T-helper 2 cell treated with Interferon-gamma antibody and Interleukin-4, amounts not matched to agents 100 ng/mL and 5 ng/mL, for 36 hours (primary cell): ENCODE measurements at regions not wholly inside any gene's neighbourhood (a gene's known extent, or its start where the extent isn't known, plus 50 kb on each side); places are given as distances from the start of the nearest gene placed in this dataset.
"Not testable (repeated sequence)": the region's sequence is repeated elsewhere in the genome, so short reads cannot be mapped to it uniquely, and the experiment has no call there.

Source experiments
- intact Hi-C: fragments of 100-400 bp; cut with micrococcal nuclease; formaldehyde crosslinking; loops from one replicate; pipeline ENCODE4 v1.15.1; 2023

DNA sequence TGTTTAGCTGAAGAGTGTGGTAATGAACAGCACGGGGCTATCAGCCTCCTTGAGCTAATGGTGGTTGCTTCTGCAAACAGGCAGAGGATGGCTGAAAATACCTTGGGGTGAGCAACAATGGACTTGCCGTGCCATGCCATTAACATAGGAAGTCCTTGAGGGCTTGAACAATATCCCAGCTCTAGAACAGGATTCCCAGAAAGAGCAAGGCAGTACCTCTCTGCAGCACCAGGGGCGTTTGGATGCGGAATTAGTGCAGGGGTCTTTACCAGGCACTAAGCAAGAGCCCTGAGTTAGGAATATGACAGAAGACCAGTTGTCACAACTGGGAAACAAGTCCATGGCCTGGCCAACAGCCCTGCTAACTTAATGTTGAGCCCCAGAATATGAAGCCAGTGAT lies 143.2 kb upstream of the COBL start:
- intact Hi-C loops: no loop called here

- intact Hi-C loops: no loop called here
Observed at GRCh38 chr7:51458693-51459092, 142.1 kb upstream of the COBL start.

DNA sequence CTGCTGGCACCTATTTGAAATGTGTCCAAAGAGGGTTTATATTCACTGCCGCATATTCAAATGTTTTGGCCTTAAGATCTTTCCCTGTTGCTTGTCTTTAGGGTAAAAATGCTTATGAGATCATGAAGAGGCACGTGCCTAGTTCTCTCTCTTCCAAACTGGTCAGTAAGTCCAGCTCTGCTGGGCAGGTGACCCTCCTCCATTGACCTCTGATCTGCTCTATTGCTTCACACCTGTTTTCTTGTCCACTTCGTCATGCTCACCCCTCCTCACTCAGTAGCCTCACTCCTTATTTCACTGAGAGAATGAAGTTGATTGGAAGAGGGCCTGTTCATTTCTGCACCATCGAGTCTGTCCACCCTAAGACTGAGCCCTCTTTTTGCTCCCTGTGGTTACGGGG lies 140.5 kb upstream of the COBL start:
- intact Hi-C loops: no loop called here

DNA sequence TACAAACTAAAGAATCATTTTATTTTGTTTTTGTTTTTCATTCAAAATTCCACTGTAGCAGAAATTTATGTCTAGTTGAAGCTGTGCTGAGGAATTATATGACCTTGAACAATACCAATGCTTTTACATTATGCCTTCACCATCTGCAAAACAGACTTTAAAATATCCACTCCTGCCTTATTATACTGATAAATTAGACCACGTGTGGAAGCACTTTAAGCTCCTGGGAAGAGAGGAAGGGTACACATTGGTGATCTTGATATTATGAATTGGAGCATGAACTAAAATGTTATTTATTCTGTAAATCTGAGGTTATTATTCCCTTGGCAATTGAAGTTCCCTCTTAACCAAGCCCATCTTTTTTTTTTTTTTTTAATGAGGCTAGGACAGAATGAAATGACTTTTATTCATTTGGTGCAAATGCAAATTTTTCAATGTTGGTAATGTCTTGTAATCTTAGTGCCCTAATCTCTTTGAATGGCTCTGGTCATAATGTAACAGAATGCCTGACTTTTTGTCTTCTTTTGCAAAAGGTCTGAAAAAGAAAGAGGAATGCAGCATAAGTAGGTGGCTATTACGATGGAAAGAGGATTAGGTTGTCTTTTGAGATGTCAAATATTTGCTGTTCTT lies 139.9 kb upstream of the COBL start:
- intact Hi-C loops: no loop called here

GRCh38 chr7:51455948-51456347 lies 139.3 kb upstream of the COBL start:
- intact Hi-C loops: no loop called here

DNA sequence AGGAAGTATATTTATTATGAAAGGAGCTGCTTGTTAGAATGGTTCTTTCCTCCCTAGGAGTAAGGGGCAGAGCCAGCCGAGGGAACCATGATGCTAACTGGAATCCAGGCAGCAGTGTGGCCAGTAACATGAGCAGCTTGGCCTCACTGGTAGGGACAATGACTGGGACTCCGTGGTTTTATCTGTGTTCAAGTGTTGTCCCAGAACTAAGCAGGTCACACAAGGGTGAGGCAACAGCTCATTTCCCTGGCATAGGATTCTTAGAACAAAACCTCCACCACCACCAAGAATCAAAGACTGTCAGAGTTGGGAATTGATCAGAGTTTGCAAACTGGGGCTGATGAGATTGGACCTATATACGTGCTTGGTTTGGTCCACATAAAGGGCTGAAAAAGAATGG lies 138.9 kb upstream of the COBL start:
- intact Hi-C loops: no loop called here

DNA sequence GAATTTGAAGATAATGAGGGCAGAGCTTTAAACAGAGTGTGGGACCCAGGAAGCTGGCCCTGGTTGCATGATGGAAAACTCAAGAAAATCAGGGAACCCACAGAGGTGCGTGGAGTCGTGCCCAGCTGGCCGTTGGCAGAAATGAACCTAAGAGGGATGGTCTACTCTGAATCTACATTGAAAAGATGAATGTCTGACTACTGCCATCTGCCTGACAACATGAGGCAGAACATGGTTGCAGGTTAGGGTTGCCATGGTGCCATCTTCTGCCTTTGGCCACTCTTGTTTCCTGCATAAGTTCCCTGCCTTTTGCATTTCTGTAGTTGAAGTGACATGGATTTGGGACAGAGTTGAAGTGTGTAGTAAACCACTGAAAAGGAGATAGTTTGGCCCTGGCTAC lies 138.5 kb upstream of the COBL start:
- intact Hi-C loops: no loop called here

DNA sequence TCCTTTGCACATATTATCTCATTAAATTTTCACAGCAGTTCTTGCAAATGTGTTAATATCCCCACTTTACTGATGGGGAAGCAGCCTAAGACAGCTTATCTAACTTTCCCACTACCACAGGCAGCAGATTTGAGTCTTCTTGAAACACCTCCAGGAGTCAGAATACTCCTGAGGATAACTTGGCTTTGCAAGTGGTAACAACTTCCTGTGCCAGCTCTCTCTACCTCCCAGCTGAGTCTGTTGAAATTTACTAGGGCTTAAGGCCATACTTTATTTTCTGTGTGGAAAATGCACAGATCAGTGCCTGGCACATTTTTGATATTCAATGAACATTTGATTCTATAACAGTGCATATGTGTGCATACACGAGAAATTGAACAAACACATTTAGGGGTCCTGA lies 136.1 kb upstream of the COBL start:
- intact Hi-C loops: no loop called here

DNA sequence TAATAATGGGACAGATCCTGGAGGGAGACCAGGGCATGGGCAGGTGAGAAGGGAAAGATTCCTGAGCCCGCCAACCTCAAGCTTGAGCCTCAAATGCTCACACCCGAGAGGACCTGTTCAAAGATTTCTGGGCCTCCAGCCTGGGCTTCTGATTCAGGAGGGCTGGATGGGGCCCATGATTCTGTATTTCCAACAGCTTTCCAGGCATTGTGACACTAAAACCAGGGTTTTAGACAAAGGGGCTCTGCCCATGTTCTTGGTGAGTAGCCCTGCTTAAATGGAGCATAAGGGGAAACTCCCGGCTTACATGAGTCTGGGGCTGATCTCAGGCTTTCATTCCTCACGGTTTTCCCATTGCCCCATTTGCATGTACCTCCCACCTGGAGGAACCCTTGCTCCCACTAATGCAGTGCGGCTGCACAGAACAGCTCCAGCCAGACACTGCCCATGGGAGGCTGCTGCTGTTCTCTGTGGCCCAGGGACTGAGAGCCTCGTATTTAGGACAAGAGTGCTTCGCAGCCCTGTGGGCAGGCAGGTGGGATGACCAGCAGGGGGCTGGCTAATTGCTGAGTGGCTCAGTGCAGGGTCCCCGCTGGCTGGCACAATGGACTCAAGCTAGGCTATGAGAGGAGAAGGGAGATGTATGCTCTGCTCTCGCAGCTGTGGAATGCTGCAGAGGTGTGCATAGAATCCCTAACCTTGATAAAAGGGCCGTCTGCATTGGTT lies 135.3 kb upstream of the COBL start:
- intact Hi-C loops: no loop called here

GRCh38 chr7:51450541-51450940 lies 133.9 kb upstream of the COBL start:
- intact Hi-C loops: no loop called here

DNA sequence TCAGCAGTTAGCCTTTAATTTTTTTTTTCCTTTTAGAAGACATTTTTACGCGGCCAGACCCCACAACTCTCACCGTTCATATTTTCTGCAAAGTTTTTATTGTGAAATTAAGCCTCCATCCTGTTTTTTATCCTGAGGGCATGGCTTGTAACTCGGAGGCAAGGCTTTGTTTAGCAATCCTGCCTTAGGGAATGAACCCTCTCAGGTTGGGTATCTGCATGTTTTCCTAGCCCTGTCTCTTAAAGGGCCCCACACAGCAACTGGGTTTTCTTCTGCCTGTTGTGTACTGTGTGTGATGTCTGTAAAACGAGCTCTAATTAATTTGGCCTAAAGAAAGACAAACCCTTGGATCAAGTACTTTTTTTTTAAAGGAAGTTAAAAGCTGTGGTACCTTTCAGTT lies 130.2 kb upstream of the COBL start:
- intact Hi-C loops: no loop called here

GRCh38 chr7:51446356-51446755 lies 129.7 kb upstream of the COBL start:
- intact Hi-C loops: no loop called here

DNA sequence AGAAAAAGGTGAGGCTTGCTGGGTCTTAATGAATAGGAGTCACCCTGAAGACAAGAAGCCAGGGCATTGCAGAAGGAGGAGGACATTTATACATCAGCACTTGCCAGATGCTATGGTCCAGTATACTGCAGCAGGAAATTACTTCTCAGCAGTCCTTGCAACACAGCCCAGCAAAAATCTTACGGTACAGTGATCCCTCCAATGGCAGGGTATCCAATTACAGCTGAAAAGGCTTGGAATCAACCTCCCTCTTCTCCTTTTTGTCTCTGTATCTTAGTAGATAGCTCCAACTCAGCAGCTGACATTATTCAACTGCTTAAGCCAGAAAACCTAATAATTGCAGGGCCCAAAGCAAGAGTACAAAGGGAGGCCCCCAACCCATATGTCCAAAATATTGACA lies 128.3 kb upstream of the COBL start:
- intact Hi-C loops: no loop called here

DNA sequence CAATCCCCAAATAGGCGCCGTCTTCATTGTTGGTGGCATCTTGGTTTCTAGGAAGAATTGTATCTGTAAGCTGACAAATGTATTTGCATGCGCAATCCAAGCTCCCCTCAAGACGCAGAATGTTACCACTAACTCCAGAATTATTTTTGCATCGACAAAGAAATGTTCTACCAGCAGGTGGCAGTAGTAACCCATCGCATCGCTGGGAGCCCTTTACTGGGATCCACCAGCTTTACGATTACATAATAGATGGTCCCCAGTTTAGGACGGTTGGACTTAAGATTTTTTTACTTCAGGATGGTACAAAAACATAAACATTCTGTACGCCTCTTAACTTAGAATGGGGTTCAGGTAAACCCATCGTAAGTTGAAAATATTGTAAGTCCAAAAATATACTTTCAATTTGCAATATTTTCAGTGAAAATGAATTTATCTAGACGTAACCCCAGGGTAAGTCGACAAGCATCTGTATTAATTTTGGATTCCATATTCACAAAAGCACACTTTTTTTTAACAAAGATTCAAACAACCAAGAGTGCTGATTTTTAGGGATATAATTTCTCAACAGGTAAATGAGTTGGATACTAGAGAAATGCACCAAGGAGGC lies 114.0 kb upstream of the COBL start:
- intact Hi-C loops: no loop called here

GRCh38 chr7:51428217-51428887 lies 111.7 kb upstream of the COBL start:
- intact Hi-C loops: no loop called here

DNA sequence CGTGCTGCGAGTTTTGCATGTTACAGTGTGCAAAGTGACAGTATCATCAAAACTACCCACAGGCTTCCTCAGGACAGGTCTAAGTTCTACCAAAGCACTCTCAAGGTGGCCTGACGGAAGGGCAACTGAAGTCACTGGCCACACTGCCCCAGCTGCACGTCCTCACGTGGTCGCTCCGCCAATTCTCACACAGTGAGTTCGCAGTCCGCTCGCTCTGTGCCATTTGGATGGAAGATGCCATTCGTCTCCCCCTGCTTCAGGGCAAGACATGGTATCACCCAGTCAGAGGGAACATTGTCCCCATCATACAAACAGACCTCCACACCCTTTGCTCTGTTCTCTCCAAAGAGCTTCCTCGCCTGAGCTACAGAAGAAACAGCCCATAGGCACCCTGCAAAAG lies 109.6 kb upstream of the COBL start:
- intact Hi-C loops: no loop called here

DNA sequence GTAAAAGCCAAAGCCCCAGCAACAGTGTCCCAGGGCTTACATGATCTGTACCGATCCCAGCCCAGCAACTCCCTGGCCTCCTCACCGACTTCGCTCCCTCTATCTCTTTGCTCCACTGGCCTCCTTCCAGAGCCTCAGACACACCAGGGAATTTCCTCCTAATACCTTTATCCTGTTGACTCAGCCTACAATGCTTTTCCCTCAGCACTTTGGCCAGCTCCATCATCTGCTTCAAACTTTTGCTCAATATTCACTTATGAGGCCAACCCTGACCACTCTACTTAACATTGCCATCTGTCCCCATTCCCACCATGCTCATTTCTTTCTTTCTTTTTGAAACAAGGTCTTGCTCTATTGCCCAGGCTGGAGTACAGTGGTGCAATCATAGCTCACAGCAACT lies 93.3 kb upstream of the COBL start:
- intact Hi-C loops: not testable (repeated sequence)

GRCh38 chr7:51397608-51398007 lies 81.0 kb upstream of the COBL start:
- intact Hi-C loops: not testable (repeated sequence)

- intact Hi-C loops: not testable (repeated sequence)
Observed at GRCh38 chr7:51393003-51393402, 76.4 kb upstream of the COBL start.

DNA sequence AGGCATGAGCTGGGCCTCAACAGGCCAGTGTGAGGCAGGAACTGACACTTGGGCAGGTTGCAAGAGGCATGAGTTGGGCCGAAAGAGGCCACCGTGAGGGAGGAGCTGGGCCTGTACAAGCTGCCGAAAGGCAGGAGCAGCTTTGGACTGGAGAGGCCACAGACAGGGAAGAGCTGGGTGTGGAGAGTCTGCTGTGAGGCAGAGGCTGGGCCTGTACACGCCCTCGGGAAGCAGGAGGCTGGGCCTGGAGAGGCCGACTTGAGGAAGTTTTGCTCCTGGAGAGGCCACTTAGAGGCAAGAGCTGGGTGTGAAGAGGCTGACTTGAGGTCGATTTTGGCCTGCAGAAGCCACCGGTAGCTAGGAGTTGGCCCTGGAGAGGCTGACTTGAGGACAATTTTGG lies 73.3 kb upstream of the COBL start:
- intact Hi-C loops: not testable (repeated sequence)

- intact Hi-C loops: not testable (repeated sequence)
Observed at GRCh38 chr7:51389216-51389812, 72.7 kb upstream of the COBL start.

GRCh38 chr7:51388241-51388640 lies 71.6 kb upstream of the COBL start:
- intact Hi-C loops: not testable (repeated sequence)
